OCI-LY7 (cell line): ENCODE measurements at regions not wholly inside any gene's neighbourhood (a gene's known extent, or its start where the extent isn't known, plus 50 kb on each side); places are given as distances from the start of the nearest gene placed in this dataset.

ENCODE experiments used
- BruUV-seq: library from RNA; stranded (reverse); fragments of 400-500 nt; replicated peaks from 2 replicates; lab custom pipeline; 2021; lab: Mats Ljungman, UMichigan
- CTCF ChIA-PET: fragments of 300-600 bp; sonication (Branson Sonifier 250); formaldehyde crosslinking; loops from one replicate; lab custom pipeline; 2022; ENCODE audit warnings: antibody characterized with exemption; ENCODE audit not compliant: unreplicated experiment; lab: Charles Lee
- POLR2A ChIA-PET: fragments of 300-600 bp; sonication (Branson Sonifier 250); formaldehyde crosslinking; loops from one replicate; lab custom pipeline; 2022; ENCODE audit warnings: antibody characterized with exemption; lab: Charles Lee
- DNase-seq: peaks from one replicate; pipeline ENCODE4 v3.0.0-alpha.2; 2015; ENCODE audit warnings: low spot score
- H2AFZ ChIP-seq: fragments of 200-600 bp; sonication (generic), shearing (Covaris generic); 2 replicates; pipeline ENCODE4 v1.6.1; 2014; ENCODE audit warnings: mild to moderate bottlenecking, antibody characterized with exemption, low read length, moderate library complexity
- H3K27ac ChIP-seq: fragments of 200-600 bp; sonication (generic); 2 replicates; pipeline ENCODE4 v1.5.1; 2014; ENCODE audit warnings: mixed run types, low read depth, mild to moderate bottlenecking, moderate library complexity, low read length, inconsistent platforms; ENCODE audit not compliant: poor library complexity, severe bottlenecking
- H3K36me3 ChIP-seq: fragments of 200-600 bp; sonication (generic); 2 replicates; pipeline ENCODE4 v1.6.1; 2014; ENCODE audit warnings: mild to moderate bottlenecking, antibody characterized with exemption, low read length, moderate library complexity, mixed read lengths; ENCODE audit not compliant: insufficient read depth
- H3K4me1 ChIP-seq: fragments of 200-600 bp; sonication (generic); 2 replicates; pipeline ENCODE4 v1.5.1; 2014; ENCODE audit warnings: mild to moderate bottlenecking, low read length; ENCODE audit not compliant: insufficient read depth, poor library complexity, severe bottlenecking
- H3K4me2 ChIP-seq: fragments of 200-600 bp; sonication (generic); 2 replicates; pipeline ENCODE4 v1.6.1; 2014; ENCODE audit warnings: mild to moderate bottlenecking, low read length
- H3K4me3 ChIP-seq: fragments of 200-600 bp; sonication (generic); 2 replicates; pipeline ENCODE4 v1.5.1; 2014; ENCODE audit warnings: mild to moderate bottlenecking, low read depth, low read length; ENCODE audit not compliant: poor library complexity, severe bottlenecking
- H3K79me2 ChIP-seq: fragments of 200-600 bp; sonication (generic); 2 replicates; pipeline ENCODE4 v1.6.1; 2016; ENCODE audit warnings: low read depth, mild to moderate bottlenecking, low read length, moderate library complexity, mixed read lengths; ENCODE audit not compliant: insufficient read depth
- H3K9me2 ChIP-seq: fragments of 200-600 bp; sonication (generic); 2 replicates; pipeline ENCODE4 v1.6.1; 2016; ENCODE audit warnings: mild to moderate bottlenecking, low read length, mixed read lengths; ENCODE audit not compliant: insufficient read depth
- H3K9me3 ChIP-seq: fragments of 200-600 bp; sonication (generic); 2 replicates; pipeline ENCODE4 v1.6.1; 2014; ENCODE audit warnings: mild to moderate bottlenecking, mixed run types, low read length, mixed read lengths
- H4K20me1 ChIP-seq: fragments of 200-600 bp; sonication (generic); 2 replicates; pipeline ENCODE4 v1.6.1; 2014; ENCODE audit warnings: mild to moderate bottlenecking, antibody characterized with exemption, low read length, moderate library complexity, mixed read lengths; ENCODE audit not compliant: insufficient read depth
- EZH2phosphoT487 ChIP-seq: fragments of 200-600 bp; sonication (generic); IDR thresholded peaks from 2 replicates; pipeline ENCODE4 v1.6.1; 2018; ENCODE audit warnings: low read depth, borderline replicate concordance, mild to moderate bottlenecking, mixed run types, antibody characterized with exemption, low read length, moderate library complexity, mixed read lengths
- intact Hi-C: fragments of 100-400 bp; cut with micrococcal nuclease; formaldehyde crosslinking; loops from one replicate; pipeline ENCODE4 v1.10.0; 2022; ENCODE audit not compliant: unreplicated experiment
- TF ChIP-seq, protein P1 (sequence below): fragments of 200-600 bp; sonication (generic); conservative IDR thresholded peaks from 2 replicates; pipeline ENCODE4 v1.5.1; 2014; ENCODE audit warnings: mild to moderate bottlenecking, antibody characterized with exemption, low read length, moderate library complexity, mixed read lengths

DNA sequence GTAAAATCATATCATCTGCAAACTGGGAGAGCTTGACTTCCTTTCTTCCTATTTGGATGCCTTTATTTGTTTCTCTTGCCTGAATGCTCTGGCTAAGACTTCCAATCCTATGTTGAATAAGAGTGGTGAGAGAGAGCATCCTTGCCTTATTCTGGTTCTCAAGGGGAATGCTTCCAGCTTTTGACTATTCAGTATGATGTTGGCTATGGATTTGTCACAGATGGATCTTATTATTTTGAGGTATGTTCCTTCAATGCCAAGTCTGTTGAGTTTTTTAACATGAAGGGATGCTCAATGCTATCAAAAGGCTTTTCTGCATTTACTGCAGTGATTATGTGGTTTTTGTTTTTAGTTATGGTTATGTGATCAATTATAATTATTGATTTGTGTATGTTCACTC is 2144.6 kb upstream of the TENM3 start:
- POLR2A ChIA-PET: no interaction called here
- no peaks in the 10 kb centered on the region for H4K20me1 ChIP-seq
- no peak overlapping the region for H3K4me2 ChIP-seq
- no peak for TF ChIP-seq EZH2phosphoT487
- TF ChIP-seq, protein P1, sequence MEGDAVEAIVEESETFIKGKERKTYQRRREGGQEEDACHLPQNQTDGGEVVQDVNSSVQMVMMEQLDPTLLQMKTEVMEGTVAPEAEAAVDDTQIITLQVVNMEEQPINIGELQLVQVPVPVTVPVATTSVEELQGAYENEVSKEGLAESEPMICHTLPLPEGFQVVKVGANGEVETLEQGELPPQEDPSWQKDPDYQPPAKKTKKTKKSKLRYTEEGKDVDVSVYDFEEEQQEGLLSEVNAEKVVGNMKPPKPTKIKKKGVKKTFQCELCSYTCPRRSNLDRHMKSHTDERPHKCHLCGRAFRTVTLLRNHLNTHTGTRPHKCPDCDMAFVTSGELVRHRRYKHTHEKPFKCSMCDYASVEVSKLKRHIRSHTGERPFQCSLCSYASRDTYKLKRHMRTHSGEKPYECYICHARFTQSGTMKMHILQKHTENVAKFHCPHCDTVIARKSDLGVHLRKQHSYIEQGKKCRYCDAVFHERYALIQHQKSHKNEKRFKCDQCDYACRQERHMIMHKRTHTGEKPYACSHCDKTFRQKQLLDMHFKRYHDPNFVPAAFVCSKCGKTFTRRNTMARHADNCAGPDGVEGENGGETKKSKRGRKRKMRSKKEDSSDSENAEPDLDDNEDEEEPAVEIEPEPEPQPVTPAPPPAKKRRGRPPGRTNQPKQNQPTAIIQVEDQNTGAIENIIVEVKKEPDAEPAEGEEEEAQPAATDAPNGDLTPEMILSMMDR: no peak
- no peak overlapping the region for H3K27ac ChIP-seq
- H3K4me3 ChIP-seq: no peak overlapping the region
- intact Hi-C loops: no loop called here
- H3K79me2 ChIP-seq: no peaks in the 10 kb centered on the region
- BruUV-seq: no TSS peak
- DNase-seq: no peak
- H3K9me3 ChIP-seq: no peaks in the 10 kb centered on the region
- no peaks in the 10 kb centered on the region for H3K9me2 ChIP-seq
- CTCF ChIA-PET: no interaction called here
- H3K4me1 ChIP-seq: no peaks in the 10 kb centered on the region
- H2AFZ ChIP-seq: no peak overlapping the region
- H3K36me3 ChIP-seq: no peaks in the 10 kb centered on the region

DNA sequence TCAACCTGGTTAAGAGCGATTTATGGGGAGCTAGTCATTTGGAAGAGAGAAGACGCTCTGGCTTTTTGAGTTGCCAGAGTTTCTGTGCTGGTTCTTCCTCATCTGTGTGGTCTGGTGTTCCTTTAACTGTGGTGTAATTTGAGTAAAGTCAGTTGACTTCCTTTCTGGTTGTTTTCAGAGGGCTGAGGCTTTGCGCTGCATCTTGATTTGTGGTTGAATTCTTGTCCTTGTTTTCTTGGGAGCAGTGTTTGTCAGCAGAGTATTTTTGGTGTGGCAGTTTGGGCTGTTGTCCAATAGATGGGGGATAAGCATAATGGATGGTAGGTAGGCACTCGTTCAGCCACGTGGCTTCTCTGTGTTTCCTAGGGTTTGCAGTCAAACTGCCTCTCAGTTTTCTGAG is 2143.2 kb upstream of the TENM3 start:
- H3K4me3 ChIP-seq: no peak overlapping the region
- no peak for TF ChIP-seq EZH2phosphoT487
- TF ChIP-seq, protein P1: no peak
- intact Hi-C loops: no loop called here
- H3K9me2 ChIP-seq: no peaks in the 10 kb centered on the region
- H3K4me1 ChIP-seq: no peaks in the 10 kb centered on the region
- CTCF ChIA-PET: no interaction called here
- H3K4me2 ChIP-seq: no peak overlapping the region
- no TSS peak for BruUV-seq
- no peaks in the 10 kb centered on the region for H4K20me1 ChIP-seq
- no peak overlapping the region for H3K27ac ChIP-seq
- H2AFZ ChIP-seq: no peak overlapping the region
- POLR2A ChIA-PET: interaction anchor here (0.7 to 0.8 kb wide), 2 partner anchors 10 to 20 kb away, joined by 3 to 7 read pairs; no protein-coding TSS in a partner anchor
- DNase-seq: no peak
- H3K79me2 ChIP-seq: no peaks in the 10 kb centered on the region
- H3K9me3 ChIP-seq: no peaks in the 10 kb centered on the region
- H3K36me3 ChIP-seq: no peaks in the 10 kb centered on the region

DNA sequence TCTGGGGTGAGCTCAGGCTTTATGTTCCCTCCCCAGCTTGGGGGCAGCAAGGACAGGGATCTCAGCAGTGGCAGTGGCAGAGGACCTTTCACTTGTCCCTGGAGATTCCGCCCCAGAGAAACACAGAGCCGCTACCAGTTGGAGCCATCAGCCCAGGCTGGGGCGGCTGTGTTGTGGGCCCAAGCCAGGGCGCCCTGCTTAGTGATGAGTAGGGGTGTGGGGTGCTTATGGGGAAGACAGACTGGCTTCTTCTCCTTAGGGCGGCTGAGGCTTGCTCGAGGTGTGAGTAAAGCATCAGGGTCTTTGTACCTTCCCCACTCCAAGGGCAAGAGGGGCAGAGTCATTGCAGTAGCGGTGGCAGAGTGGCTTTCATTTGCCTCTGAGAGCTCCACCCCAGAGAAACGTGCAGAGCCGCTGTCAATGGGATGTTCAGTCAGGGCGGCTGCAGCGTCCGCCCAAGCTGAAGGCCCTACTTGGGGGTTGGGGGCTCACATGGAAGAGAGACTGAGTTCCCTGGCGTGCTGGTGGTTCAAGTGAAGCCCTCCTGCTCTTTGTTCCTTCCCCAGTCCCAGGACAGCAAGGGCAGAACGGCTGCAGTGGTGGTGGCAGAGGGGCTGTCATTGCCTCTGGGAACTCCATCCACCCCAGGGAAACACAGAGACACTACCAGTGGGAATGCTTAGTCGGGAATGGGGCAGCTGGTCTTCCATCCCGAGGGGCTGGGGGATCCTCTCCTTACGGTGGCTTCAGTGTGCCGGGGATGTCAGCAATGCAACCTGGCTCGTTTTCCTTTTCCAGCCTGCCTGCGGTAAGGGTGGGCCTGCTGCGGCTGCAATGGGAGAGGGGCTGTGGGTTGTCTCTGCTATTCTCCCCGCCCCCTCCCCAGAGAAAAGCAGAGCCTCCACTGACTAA is 2142.5 kb upstream of the TENM3 start:
- intact Hi-C loops: no loop called here
- Histone ChIP-seq H3K79me2 (no peaks in the 10 kb centered on the region), H3K9me3 (no peaks in the 10 kb centered on the region), H2AFZ (no peak overlapping the region), H3K9me2 (no peaks in the 10 kb centered on the region), H3K4me2 (no peak overlapping the region), H3K36me3 (no peaks in the 10 kb centered on the region), H3K4me1 (no peaks in the 10 kb centered on the region), H4K20me1 (no peaks in the 10 kb centered on the region), H3K4me3 (no peak overlapping the region), H3K27ac (no peak overlapping the region)
- POLR2A ChIA-PET: interaction anchor here (0.7 kb wide), 1 partner anchor 19 kb away, joined by 3 read pairs; no protein-coding TSS in a partner anchor
- CTCF ChIA-PET: no interaction called here
- BruUV-seq: no TSS peak
- no peak for DNase-seq
- TF ChIP-seq, protein P1: no peak
- TF ChIP-seq EZH2phosphoT487: no peak
